DOHH2 (cell line): ENCODE measurements at regions not wholly inside any gene's neighbourhood (a gene's known extent, or its start where the extent isn't known, plus 50 kb on each side); places are given as distances from the start of the nearest gene placed in this dataset.
"Not testable (repeated sequence)": the region's sequence is repeated elsewhere in the genome, so short reads cannot be mapped to it uniquely, and the experiment has no call there.

Experiments used
- EZH2phosphoT487 ChIP-seq: fragments of 200-600 bp; sonication (generic); IDR thresholded peaks from 2 replicates; pipeline ENCODE4 v1.6.1; 2017; ENCODE audit warnings: borderline replicate concordance, mild to moderate bottlenecking, antibody characterized with exemption, low read length, moderate library complexity, mixed read lengths
- TF ChIP-seq, protein P1 (sequence below): fragments of 200-600 bp; sonication (generic); IDR thresholded peaks from one replicate; pipeline ENCODE4 v1.5.1; 2014; ENCODE audit warnings: antibody characterized with exemption, mild to moderate bottlenecking, low read depth, low read length; ENCODE audit not compliant: poor library complexity, severe bottlenecking

DNA sequence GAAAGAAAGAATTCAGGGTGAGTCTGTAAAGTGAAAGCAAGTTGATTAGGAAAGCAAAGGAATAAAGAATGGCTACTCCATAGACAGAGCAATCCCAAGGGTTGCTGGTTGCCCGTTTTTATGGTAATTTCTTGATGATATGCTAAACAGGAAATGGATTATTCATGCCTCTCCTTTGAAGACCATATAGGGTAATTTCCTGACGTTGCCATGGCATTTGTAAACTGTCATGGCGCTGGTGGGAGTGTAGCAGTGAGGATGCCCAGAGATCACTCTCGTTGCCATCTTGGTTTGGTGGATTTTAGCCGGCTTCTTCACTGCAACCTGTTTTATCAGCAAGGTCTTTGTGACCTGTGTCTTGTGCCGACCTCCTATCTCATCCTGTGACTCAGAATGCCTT, 287.4 kb upstream of the ERCC4 start:
- TF ChIP-seq, protein P1, sequence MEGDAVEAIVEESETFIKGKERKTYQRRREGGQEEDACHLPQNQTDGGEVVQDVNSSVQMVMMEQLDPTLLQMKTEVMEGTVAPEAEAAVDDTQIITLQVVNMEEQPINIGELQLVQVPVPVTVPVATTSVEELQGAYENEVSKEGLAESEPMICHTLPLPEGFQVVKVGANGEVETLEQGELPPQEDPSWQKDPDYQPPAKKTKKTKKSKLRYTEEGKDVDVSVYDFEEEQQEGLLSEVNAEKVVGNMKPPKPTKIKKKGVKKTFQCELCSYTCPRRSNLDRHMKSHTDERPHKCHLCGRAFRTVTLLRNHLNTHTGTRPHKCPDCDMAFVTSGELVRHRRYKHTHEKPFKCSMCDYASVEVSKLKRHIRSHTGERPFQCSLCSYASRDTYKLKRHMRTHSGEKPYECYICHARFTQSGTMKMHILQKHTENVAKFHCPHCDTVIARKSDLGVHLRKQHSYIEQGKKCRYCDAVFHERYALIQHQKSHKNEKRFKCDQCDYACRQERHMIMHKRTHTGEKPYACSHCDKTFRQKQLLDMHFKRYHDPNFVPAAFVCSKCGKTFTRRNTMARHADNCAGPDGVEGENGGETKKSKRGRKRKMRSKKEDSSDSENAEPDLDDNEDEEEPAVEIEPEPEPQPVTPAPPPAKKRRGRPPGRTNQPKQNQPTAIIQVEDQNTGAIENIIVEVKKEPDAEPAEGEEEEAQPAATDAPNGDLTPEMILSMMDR = not testable (repeated sequence)
- TF ChIP-seq EZH2phosphoT487 = not testable (repeated sequence)
